Stimulated activated effector memory CD8-positive, alpha-beta T cell treated with anti-CD3 and anti-CD28 coated beads, Interleukin-12 subunit alpha, Interleukin-12 subunit beta, amount 100 ng/mL, for 72 hours (primary cell): ENCODE measurements at regions not wholly inside any gene's neighbourhood (a gene's known extent, or its start where the extent isn't known, plus 50 kb on each side); places are given as distances from the start of the nearest gene placed in this dataset.

Source experiments
- ATAC-seq: fragments of 150-1000 bp; cut with Tn5 transposase; 2 replicates; pipeline ENCODE4 v1.10.0; 2021
- DNase-seq, 2 donors: peaks; one replicate each; pipeline ENCODE4 v3.0.0; 2021 to 2022; ENCODE audit warnings: low spot score in 2 of 2
- H3K27ac Mint-ChIP-seq: one replicate; pipeline ENCODE4 v1.8.0; 2022; ENCODE audit warnings: mild to moderate bottlenecking, mixed read lengths
- H3K36me3 Mint-ChIP-seq: one replicate; pipeline ENCODE4 v1.8.0; 2022; ENCODE audit warnings: mild to moderate bottlenecking, mixed read lengths
- H3K4me1 Mint-ChIP-seq: one replicate; pipeline ENCODE4 v1.8.0; 2022; ENCODE audit warnings: mixed read lengths
- H3K4me3 Mint-ChIP-seq: one replicate; pipeline ENCODE4 v1.8.0; 2022; ENCODE audit warnings: mild to moderate bottlenecking, mixed read lengths
- H3K9me3 Mint-ChIP-seq: one replicate; pipeline ENCODE4 v1.8.0; 2022; ENCODE audit warnings: mixed read lengths

DNA sequence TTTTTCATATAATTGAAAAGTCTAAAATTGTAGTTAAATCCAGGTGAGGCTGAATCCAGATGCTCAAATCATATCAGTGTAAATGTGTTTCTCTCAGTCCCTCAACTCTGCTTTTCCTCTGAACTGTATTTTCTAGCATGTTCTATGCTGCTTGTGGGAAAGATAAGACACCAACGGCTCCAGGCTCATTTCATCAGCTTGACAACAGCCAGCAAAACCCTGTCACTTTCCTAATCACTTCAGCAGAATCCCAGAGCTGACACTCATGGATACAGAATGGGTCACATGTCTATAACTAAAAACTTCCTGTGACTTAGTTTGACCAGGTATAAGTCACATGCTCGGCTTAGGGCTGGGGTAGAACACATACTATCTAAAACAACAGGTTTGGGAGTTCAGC lies 179.4 kb upstream of the ADRA1B start:
- Mint-ChIP-seq H3K9me3 (no peaks in the 10 kb centered on the region), H3K4me3 (no peak overlapping the region), H3K4me1 (peaks cover 7% of the 10 kb centered on the region), H3K27ac (no peak overlapping the region), H3K36me3 (no peaks in the 10 kb centered on the region)
- ATAC-seq (no peak), DNase-seq (no peak)

DNA sequence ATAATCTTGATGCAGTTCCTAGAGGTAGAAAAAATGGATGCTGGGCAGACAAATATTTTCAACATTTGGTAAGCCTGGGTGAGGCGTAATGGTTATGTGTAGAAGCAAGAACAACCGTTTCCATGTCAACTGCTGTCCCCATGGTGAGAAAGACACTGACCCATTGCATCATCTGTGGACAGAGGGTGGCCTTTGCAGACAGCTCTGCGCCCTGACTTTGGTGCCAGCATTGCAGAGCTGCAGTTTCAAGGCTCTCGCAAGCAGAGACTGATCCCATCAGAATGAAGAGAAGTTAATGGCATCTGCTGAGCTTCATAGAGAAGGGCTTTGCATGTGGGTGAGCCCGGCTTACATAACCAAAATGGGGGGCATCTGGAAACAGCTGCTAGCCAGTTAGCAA lies 179.0 kb upstream of the ADRA1B start:
- H3K36me3 Mint-ChIP-seq = no peaks in the 10 kb centered on the region
- no peak overlapping the region for H3K27ac Mint-ChIP-seq
- H3K9me3 Mint-ChIP-seq = no peaks in the 10 kb centered on the region
- ATAC-seq (no peak), DNase-seq (no peak)
- peaks cover 7% of the 10 kb centered on the region for H3K4me1 Mint-ChIP-seq
- H3K4me3 Mint-ChIP-seq = no peak overlapping the region

DNA sequence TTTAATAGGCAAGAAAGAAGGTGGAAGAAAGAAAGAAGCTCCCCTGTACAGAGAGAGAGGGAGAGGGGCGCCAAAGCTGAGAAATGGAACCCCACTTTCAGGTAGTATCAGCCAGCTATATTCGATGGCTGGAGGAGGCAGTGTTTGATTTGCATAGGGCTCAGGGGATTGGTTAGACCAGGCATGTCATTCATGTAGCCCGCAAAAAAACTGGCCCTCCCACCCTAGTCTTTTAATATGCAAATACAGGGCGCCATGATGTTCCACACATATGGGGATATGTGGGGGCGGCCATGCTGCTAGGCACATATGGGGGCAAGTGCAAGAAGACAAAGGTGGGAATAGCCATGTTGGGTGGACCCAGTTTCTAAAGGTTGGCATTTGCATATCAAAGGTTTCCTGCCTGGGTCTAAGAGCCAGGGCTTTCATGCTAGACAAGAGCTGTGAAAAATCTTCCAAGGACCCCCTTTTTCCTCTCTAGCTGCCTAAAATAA lies 174.4 kb upstream of the ADRA1B start:
- no peaks in the 10 kb centered on the region for H3K4me1 Mint-ChIP-seq
- no peak overlapping the region for H3K27ac Mint-ChIP-seq
- no peaks in the 10 kb centered on the region for H3K36me3 Mint-ChIP-seq
- no peak for DNase-seq
- no peaks in the 10 kb centered on the region for H3K9me3 Mint-ChIP-seq
- H3K4me3 Mint-ChIP-seq = no peak overlapping the region
- ATAC-seq = no peak

GRCh38 chr5:159743234-159743633 lies 173.0 kb upstream of the ADRA1B start:
- Mint-ChIP-seq H3K36me3 (no peaks in the 10 kb centered on the region), H3K4me3 (no peak overlapping the region), H3K9me3 (no peaks in the 10 kb centered on the region), H3K4me1 (no peaks in the 10 kb centered on the region), H3K27ac (no peak overlapping the region)
- no peak for ATAC-seq
- no peak for DNase-seq

DNA sequence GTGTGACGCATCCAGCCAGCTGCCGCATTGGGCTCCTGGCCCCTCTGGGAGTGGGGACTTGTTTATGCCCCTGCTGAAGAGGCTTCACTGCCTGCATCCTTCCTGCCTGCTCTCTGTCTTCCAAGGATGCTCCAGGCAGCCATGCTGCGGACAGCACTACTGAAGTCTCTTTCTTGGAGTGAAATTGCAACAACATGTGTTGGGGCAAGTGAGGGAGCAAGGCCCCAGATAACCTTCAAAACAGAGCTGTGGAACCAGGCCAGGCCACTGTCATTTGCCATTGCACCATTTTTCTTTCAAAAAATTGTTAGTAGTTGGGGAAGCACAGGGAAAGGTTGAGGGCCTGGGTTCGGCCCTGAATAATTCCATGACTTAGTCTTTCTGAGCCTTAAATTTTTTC lies 169.6 kb upstream of the ADRA1B start:
- ATAC-seq (no peak), DNase-seq (no peak)
- Mint-ChIP-seq H3K4me1 (no peaks in the 10 kb centered on the region), H3K36me3 (no peaks in the 10 kb centered on the region), H3K27ac (no peak overlapping the region), H3K9me3 (no peaks in the 10 kb centered on the region), H3K4me3 (no peak overlapping the region)

DNA sequence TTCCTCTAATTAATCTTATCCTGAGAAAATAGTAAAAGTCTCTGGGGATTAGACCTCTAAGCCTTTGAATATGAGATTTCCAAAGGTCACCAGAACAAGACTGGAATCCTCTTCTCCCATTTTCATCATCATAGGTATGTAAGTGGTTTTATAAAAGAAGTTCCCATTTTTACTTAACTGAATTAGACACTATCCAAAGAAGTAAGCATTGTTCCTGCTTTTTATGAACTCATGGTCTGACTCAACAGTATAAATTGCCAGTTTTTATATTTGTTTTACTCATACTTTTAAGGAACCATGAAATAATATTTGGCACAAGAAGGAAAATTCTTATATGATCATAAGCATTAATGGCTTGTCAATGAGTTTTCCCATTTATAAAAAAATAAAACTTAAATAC lies 167.1 kb upstream of the ADRA1B start:
- Mint-ChIP-seq H3K36me3 (no peaks in the 10 kb centered on the region), H3K9me3 (peaks cover 3% of the 10 kb centered on the region), H3K27ac (no peak overlapping the region), H3K4me1 (no peaks in the 10 kb centered on the region), H3K4me3 (no peak overlapping the region)
- no peak for ATAC-seq
- DNase-seq = no peak

DNA sequence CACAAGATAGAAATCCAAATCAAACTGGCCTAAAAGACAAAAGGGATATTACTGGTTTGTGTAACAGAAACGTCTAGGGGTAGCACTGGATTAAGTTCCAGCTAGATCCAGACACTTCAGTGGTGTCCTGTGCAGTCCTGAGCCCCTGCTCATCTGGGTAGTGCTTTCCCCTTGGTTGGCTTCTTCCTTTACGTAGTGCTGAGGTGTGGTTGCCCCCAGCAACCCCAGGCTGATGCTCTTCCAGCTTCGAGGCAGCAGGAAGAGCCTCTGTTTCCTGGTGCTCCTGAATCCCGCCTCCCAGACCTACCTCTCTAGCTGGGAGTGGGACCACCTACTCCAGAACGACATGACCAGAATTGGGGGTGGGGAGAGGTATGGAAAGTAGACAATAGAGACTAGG lies 166.1 kb upstream of the ADRA1B start:
- Mint-ChIP-seq H3K27ac (no peak overlapping the region), H3K4me3 (no peak overlapping the region), H3K9me3 (peaks cover 3% of the 10 kb centered on the region), H3K36me3 (no peaks in the 10 kb centered on the region), H3K4me1 (no peaks in the 10 kb centered on the region)
- no peak for DNase-seq
- ATAC-seq = no peak

- DNase-seq = no peak
- H3K9me3 Mint-ChIP-seq = peaks cover 3% of the 10 kb centered on the region
- H3K27ac Mint-ChIP-seq = no peak overlapping the region
- no peaks in the 10 kb centered on the region for H3K4me1 Mint-ChIP-seq
- no peaks in the 10 kb centered on the region for H3K36me3 Mint-ChIP-seq
- H3K4me3 Mint-ChIP-seq = no peak overlapping the region
- no peak for ATAC-seq
Observed at GRCh38 chr5:159751459-159751858, 164.8 kb upstream of the ADRA1B start.

DNA sequence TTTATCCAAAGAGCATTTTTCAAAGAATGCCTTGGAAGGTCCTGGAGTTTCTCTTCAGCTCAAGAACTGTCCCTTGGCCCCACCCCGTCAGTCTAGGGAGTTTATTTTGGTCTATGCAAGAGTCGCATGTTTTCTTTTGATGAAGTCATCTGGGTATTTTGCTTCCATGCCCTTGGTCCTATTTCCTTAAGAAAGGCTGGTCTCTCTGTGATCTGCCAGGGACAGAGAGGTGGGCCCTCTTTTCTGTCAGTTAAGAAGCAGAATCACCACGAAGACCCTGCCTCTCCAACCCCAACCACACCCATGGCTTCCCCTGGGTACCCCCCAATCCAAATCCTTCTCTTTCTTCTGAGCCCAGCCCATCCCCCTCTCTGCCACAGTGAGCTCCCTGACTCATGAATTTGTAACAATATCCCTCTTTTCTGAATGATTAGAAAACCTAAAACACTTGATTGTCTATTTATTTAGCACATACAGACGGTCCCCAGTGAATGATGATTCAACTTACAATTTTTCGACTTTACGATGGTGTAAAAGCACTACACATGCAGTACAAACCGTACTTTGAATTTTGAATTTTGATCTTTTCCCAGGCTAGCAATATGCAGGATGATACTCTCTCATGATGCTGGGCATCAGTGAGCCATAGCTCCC lies 163.5 kb upstream of the ADRA1B start:
- Mint-ChIP-seq H3K9me3 (peaks cover 3% of the 10 kb centered on the region), H3K4me3 (no peak overlapping the region), H3K27ac (no peak overlapping the region), H3K36me3 (no peaks in the 10 kb centered on the region), H3K4me1 (no peaks in the 10 kb centered on the region)
- no peak for ATAC-seq
- peak in 1 of 2 donors; percentile 23 for DNase-seq

- no peaks in the 10 kb centered on the region for H3K9me3 Mint-ChIP-seq
- no peak overlapping the region for H3K4me3 Mint-ChIP-seq
- no peak for ATAC-seq
- no peaks in the 10 kb centered on the region for H3K4me1 Mint-ChIP-seq
- H3K36me3 Mint-ChIP-seq = no peaks in the 10 kb centered on the region
- no peak for DNase-seq
- H3K27ac Mint-ChIP-seq = no peak overlapping the region
Observed at GRCh38 chr5:159758189-159758588, 158.1 kb upstream of the ADRA1B start.

DNA sequence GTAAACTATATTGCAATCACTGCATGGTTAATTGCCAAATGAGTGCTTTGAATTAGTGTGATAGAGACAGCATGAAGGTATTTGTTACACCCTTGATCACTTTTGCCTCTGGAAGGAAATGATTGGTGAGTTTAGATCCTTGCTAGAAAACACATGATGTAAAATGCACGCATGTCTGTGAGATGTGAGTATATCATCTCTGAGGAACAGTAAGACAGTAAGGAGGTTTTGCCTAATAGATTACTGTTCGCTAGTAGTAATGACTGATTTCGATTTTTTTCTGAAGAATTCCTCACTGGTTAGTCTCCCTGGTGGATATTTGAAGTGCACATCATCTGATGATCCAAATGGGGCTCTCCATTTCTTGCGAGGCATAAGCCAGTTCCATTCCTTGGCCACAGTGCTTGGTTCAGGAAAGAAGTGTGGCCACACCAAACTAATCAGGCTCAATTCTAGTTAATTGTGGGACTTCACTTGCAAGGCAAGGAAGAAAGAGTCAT lies 156.4 kb upstream of the ADRA1B start:
- Mint-ChIP-seq H3K4me1 (peaks cover 11% of the 10 kb centered on the region), H3K27ac (no peak overlapping the region), H3K36me3 (no peaks in the 10 kb centered on the region), H3K4me3 (no peak overlapping the region), H3K9me3 (no peaks in the 10 kb centered on the region)
- no peak for ATAC-seq
- no peak for DNase-seq

DNA sequence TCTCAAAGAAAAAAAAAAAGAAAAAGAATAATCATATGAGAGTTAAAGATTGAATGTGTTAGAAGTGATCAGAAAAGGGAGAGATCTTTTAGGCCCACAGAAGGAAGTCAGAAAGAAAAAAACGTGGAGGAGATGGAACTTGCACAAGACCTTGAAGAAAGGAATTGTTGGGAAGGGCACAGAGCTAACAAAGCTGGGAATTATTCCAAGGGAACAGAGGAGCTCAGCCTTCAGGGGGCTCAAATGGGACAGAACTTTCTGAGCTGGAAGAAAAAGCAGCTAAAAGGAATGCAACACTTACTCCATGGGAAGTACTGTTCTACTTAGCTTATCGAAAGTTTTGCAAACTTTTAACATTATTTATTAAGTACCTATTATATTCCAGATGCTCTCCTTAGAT lies 153.4 kb upstream of the ADRA1B start:
- Mint-ChIP-seq H3K27ac (no peak overlapping the region), H3K9me3 (no peaks in the 10 kb centered on the region), H3K4me1 (peaks cover 11% of the 10 kb centered on the region), H3K4me3 (no peak overlapping the region), H3K36me3 (no peaks in the 10 kb centered on the region)
- DNase-seq (no peak), ATAC-seq (no peak)

GRCh38 chr5:159763562-159763961 lies 152.7 kb upstream of the ADRA1B start:
- DNase-seq (no peak), ATAC-seq (peak; percentile 63)
- Mint-ChIP-seq H3K4me1 (peaks cover 11% of the 10 kb centered on the region), H3K27ac (no peak overlapping the region), H3K9me3 (no peaks in the 10 kb centered on the region), H3K4me3 (no peak overlapping the region), H3K36me3 (no peaks in the 10 kb centered on the region)

DNA sequence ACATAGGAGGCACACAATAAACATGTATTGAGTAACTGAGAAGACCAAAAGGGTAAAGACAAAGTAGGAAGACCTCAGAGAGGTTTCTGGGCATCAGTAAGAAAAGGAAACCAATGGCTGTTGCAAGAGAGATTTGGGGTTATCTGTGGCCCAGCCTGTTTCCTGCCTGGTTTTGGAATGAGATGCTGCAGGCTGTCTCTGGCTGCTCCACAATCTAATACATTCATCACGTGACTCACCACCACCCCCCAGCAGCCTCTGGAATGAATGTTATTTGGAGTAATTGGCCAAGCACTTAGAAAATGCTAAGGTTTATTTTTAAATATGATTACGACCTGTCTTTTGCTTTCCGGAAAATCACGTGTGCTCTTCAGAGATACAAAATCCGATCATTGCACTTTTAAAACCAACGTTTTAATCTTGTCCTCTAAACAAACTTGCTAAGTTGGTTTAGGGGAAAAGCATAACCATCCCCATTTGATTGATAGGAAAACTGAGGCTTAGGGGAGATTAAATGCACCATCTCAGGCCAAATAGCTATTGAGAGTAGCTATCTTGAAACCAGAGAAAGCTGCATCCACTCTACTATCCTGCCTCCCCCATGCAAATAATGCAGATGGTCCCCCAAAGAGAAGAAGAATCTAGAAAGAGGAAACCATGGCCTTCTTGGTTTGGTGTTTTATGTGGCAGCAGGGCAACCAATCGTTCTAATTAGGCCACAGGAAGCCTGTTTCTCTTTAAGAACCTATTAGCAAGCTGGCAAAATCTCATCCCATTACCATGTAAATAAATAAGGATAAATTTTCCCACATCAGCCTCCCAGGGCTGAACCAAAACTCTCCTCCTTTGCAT lies 151.8 kb upstream of the ADRA1B start:
- ATAC-seq = peak; percentile 55

DNA sequence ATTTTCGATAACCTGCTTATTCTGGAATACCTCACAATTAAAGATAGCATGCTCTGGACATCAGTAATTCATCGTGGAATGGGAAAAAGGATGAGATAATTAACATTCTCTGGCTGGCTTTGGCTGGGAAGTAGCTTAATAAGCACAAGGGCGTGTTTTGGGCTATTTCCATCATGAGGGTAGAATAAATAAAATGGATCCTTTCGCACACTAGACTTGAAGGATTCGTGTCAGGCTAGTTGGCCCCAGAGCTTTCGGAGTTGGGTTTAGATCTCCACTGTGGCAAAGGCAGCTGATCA lies 151.2 kb upstream of the ADRA1B start:
- ATAC-seq (no peak), DNase-seq (no peak)
- Mint-ChIP-seq H3K4me3 (no peak overlapping the region), H3K27ac (no peak overlapping the region), H3K4me1 (peaks cover 11% of the 10 kb centered on the region), H3K36me3 (no peaks in the 10 kb centered on the region), H3K9me3 (no peaks in the 10 kb centered on the region)

More for the DNA sequence above, 151.8 kb upstream of the ADRA1B start:
- Mint-ChIP-seq H3K27ac (no peak overlapping the region), H3K36me3 (no peaks in the 10 kb centered on the region), H3K4me1 (peaks cover 11% of the 10 kb centered on the region), H3K9me3 (no peaks in the 10 kb centered on the region), H3K4me3 (no peak overlapping the region)
- no peak for DNase-seq
